Mucosa of descending colon (tissue), 3 donors: ENCODE measurements at regions not wholly inside any gene's neighbourhood (a gene's known extent, or its start where the extent isn't known, plus 50 kb on each side); places are given as distances from the start of the nearest gene placed in this dataset.

Experiments used
- ATAC-seq: fragments of 200-7000 bp; cut with Tn5 transposase; one replicate; pipeline ENCODE4 v1.9.1; 2020; ENCODE audit warnings: mild to moderate bottlenecking, moderate library complexity
- DNase-seq, 3 donors: peaks; one replicate each; pipeline ENCODE4 v3.0.0-alpha.2; 2020
- H3K36me3 ChIP-seq: fragments of 200-600 bp; one replicate; pipeline ENCODE4 v1.8.0; 2021; ENCODE audit warnings: low read depth, mild to moderate bottlenecking
- H3K4me1 ChIP-seq: fragments of 200-600 bp; one replicate; pipeline ENCODE4 v1.8.0; 2021; ENCODE audit warnings: low read depth, mild to moderate bottlenecking
- H3K4me3 ChIP-seq: fragments of 200-600 bp; one replicate; pipeline ENCODE4 v1.8.0; 2021; ENCODE audit warnings: mild to moderate bottlenecking
- H3K9me3 ChIP-seq: fragments of 200-600 bp; one replicate; pipeline ENCODE4 v1.8.0; 2021; ENCODE audit warnings: mild to moderate bottlenecking
- intact Hi-C, 2 donors: fragments of 100-400 bp; cut with DNase I in 1 of 2; cut with micrococcal nuclease in 1 of 2; formaldehyde crosslinking; loops; one replicate each; pipeline versions ENCODE4 v1.11.0 to v1.11.1; 2022; cut with DNase I, micrococcal nuclease
- TF ChIP-seq, protein P1 (sequence below): fragments of 200-600 bp; IDR thresholded peaks from one replicate; pipeline ENCODE4 v1.8.0; 2022; ENCODE audit warnings: antibody characterized with exemption, mild to moderate bottlenecking
- donor health status: DM: no; HTN: no; CAD: no; lungs with moderate emphysema.
- donor health status: DM: no; HTN: no; CAD: no.
- donor health status: DM: no; HTN: yes; CAD: no.

DNA sequence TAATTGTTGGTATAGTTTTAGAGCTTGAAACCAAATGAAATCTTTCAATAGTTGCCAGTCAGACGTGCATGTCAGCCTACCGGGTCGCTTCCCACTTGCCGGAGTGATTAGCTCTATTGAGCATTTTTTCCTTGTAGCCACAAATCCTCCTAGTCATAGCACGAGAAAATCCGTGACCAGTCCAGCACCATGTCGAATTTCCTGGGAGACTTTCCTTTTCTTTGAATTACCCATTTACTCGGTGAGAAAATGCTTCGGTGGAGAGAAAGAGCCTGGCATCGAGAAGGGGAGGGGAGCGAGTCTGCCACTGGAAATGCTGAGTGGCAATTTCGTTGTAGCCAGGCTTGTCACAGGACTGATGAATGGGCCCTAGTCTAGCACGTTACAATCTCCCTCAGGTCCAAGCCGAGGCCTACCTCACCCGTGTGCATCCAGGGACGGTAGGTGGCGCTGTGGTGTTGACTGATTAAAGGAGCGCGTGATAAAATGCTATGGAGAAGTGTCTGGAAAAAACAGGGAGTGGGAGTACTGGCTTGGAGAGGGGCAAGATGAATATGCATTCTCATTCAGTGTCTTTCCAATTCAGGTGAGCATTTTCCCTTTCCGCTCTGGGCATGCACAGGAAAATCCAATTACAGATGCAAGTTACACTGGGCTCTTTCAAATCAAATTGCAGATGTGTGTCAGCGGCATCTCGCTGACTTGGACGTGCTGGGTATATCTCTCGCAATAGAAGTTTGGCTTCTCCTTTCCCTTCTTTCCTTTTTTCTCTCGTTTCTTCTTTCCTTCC is 238.8 kb downstream of the EDEM1 start:
- peak; percentile 92 for ATAC-seq
- DNase-seq, result peak; percentile 72 to 96 (median 88)
- intact Hi-C loops, result no loop called here
- no peak overlapping the region for H3K4me3 ChIP-seq
- TF ChIP-seq, protein P1, sequence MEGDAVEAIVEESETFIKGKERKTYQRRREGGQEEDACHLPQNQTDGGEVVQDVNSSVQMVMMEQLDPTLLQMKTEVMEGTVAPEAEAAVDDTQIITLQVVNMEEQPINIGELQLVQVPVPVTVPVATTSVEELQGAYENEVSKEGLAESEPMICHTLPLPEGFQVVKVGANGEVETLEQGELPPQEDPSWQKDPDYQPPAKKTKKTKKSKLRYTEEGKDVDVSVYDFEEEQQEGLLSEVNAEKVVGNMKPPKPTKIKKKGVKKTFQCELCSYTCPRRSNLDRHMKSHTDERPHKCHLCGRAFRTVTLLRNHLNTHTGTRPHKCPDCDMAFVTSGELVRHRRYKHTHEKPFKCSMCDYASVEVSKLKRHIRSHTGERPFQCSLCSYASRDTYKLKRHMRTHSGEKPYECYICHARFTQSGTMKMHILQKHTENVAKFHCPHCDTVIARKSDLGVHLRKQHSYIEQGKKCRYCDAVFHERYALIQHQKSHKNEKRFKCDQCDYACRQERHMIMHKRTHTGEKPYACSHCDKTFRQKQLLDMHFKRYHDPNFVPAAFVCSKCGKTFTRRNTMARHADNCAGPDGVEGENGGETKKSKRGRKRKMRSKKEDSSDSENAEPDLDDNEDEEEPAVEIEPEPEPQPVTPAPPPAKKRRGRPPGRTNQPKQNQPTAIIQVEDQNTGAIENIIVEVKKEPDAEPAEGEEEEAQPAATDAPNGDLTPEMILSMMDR, result peak; percentile 72
- no peaks in the 10 kb centered on the region for H3K36me3 ChIP-seq
- H3K9me3 ChIP-seq, result no peaks in the 10 kb centered on the region
- no peaks in the 10 kb centered on the region for H3K4me1 ChIP-seq

DNA sequence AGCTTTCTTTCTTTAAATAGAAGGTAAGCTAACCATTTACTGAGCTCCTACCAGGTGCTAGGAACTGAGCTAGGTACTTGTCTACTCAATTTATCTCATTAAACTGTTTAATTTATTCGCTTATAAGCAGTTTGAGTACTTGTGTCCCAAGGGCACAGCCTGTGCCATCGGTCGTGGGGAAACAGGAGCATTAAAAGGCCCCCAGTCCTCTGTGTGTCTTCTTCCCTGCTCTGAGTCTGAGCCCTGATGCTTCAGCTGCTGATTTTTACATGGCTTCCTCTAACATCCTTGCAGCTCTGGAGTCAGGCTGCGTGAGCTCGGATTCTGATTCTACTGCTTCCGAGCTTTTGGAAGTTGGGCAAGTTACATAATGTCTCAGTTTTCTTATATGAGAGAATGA is 239.5 kb downstream of the EDEM1 start:
- no peak overlapping the region for H3K4me3 ChIP-seq
- H3K36me3 ChIP-seq, result no peaks in the 10 kb centered on the region
- no peaks in the 10 kb centered on the region for H3K4me1 ChIP-seq
- H3K9me3 ChIP-seq, result no peaks in the 10 kb centered on the region
- DNase-seq (no peak), ATAC-seq (no peak)
- TF ChIP-seq, protein P1, result no peak
- intact Hi-C loops, result no loop called here

DNA sequence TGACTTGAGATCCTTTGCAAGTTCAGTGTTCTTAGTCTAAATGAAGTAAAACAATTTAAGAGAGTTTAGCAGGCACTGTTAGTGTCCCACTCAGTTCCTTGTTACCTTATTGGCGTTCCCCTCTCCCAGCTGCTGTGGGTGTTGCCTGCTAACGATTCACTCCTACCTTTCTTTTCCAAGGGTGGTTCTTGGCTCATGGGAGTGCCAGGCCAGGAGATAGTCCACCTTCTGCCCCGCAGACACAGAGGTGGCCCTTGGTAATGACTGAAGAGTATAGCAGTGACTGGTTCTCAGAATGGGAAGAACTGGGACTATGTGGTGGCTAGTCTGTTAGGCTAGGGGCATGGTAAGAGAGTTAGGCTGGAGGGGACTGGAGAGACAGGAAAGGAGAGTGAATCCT is 240.4 kb downstream of the EDEM1 start:
- intact Hi-C loops, result no loop called here
- peak; percentile 45 for ATAC-seq

DNA sequence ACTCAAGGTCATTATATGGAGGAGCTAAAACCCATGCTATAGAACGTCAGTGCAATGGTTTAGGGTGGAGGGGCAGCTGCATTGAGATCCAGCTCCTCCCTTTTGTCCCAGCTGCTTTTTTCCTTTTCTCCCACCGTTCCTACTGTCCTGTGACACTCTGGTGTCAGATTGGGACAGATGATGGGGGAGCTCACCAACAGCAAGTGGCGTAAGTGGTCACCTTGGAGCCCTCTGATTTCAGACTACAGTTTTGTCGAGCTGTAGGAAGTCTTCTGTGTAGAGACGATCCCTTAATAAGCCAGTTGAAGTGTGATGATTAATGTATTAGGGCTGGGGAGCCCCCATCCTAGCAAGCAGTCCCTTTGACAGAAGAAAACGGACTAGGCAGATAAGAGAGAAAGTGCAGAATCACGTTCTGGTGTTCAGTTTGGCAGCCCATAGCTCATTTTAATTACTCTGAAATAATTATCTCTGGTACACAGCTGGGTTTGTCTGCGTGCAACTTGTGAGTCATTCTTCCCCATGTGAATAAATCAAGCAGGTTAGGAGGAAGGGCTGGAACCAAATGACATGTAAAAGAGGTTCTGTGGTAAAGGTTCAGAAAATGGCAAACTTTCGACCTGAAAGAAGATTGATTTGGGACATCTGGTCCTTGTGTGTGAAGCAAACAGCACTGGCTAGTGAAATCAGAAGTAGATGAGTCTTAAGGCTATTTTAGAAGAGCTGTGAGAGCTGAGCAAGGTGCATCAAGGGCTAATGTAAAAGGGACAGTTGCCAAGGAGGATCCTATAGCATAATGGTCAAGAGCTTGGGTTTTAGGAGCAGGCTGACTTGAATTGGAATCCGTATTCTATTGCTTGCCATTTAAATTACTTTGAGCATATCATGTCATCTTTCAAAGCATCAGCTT is 241.4 kb downstream of the EDEM1 start:
- H3K4me1 ChIP-seq, result no peaks in the 10 kb centered on the region
- intact Hi-C loops, result no loop called here
- H3K4me3 ChIP-seq, result no peak overlapping the region
- no peaks in the 10 kb centered on the region for H3K36me3 ChIP-seq
- DNase-seq, result no peak
- peak; percentile 19 for ATAC-seq
- H3K9me3 ChIP-seq, result no peaks in the 10 kb centered on the region
- TF ChIP-seq, protein P1, result no peak

More for the DNA sequence above, 240.4 kb downstream of the EDEM1 start:
- Histone ChIP-seq H3K9me3 (no peaks in the 10 kb centered on the region), H3K36me3 (no peaks in the 10 kb centered on the region), H3K4me1 (no peaks in the 10 kb centered on the region), H3K4me3 (no peak overlapping the region)
- no peak for DNase-seq
- TF ChIP-seq, protein P1, result no peak

DNA sequence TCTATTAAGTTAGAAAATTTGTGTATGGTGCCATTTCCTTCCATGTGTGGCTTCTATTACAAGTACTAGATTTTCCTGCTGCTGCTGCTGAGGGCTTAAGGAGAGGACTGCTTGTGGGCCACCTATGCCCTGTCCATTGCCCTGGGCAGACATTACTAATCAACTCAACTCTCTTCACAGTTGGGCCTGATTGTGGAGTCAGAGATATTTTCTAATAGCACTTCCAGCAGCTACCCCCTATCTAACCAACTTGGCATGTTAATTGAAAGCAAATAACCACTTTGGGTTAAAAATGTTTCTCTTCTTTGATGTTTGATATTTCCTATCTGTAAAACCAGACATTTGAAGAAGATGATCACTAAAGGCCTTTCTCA is 242.0 kb downstream of the EDEM1 start:
- Histone ChIP-seq H3K4me3 (no peak overlapping the region), H3K4me1 (no peaks in the 10 kb centered on the region), H3K9me3 (no peaks in the 10 kb centered on the region), H3K36me3 (no peaks in the 10 kb centered on the region)
- TF ChIP-seq, protein P1, result no peak
- intact Hi-C loops, result no loop called here
- DNase-seq (no peak), ATAC-seq (no peak)
